NT2/D1 (cell line): ENCODE measurements at regions not wholly inside any gene's neighbourhood (a gene's known extent, or its start where the extent isn't known, plus 50 kb on each side); places are given as distances from the start of the nearest gene placed in this dataset.

ENCODE experiments used
- SUZ12 ChIP-seq: IDR thresholded peaks from 2 replicates; pipeline ENCODE4 v1.6.1; 2011; ENCODE audit not compliant: insufficient read length, insufficient read depth; ENCODE audit errors: extremely low read depth
- YY1 ChIP-seq: IDR thresholded peaks from 2 replicates; pipeline ENCODE4 v1.6.1; 2011; ENCODE audit not compliant: insufficient read length, insufficient read depth

DNA sequence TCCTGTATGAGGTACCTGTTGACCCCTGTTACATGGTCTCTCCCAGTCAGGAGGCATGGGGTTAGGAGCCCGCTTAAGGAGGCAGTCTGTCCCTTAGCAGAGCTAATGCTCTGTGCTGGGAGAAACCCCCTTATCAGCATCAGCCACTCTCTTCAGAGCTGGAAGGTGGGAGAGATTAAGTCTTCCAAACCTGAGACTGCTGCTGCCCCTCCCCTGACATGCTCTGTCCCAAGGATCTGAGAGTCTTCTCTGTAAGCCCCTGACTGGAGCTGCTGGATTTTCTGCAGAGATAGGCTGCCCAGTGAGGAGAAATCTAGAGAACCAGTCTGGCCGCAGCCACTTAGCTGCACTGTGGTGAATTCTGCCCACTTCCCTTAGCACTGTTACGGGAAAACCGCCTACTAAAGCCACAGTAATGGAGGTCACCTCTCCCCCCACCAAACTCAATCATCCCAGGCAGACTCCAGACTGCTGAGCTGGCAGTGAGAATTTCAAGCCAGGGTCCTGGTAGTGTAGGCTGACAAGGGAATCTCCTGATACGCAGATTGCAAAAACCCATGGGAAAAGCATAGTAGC is 222.3 kb downstream of the DDX3Y start:
- TF ChIP-seq SUZ12 (no peak), YY1 (no peak)
